Esophagus squamous epithelium (tissue), 4 donors: ENCODE measurements at regions not wholly inside any gene's neighbourhood (a gene's known extent, or its start where the extent isn't known, plus 50 kb on each side); places are given as distances from the start of the nearest gene placed in this dataset.

ENCODE experiments used
- POLR2A ChIP-seq, 4 donors: fragments of 450-650 bp; IDR thresholded peaks; one replicate each; pipeline ENCODE4 v1.6.1; 2017; ENCODE audit warnings: antibody characterized with exemption in 4 of 4, mild to moderate bottlenecking in 4 of 4, moderate library complexity in 3 of 4
- TF ChIP-seq, protein P1 (sequence below), 6 experiments: fragments of 450-650 bp in 4 of 6; fragments of 200-600 bp in 2 of 6; sonication (generic) in 2 of 6; IDR thresholded peaks; one replicate each; pipeline ENCODE4 v1.5.1; 2016 to 2019; ENCODE audit warnings: antibody characterized with exemption in 6 of 6, mild to moderate bottlenecking in 4 of 6, moderate library complexity in 4 of 6

DNA sequence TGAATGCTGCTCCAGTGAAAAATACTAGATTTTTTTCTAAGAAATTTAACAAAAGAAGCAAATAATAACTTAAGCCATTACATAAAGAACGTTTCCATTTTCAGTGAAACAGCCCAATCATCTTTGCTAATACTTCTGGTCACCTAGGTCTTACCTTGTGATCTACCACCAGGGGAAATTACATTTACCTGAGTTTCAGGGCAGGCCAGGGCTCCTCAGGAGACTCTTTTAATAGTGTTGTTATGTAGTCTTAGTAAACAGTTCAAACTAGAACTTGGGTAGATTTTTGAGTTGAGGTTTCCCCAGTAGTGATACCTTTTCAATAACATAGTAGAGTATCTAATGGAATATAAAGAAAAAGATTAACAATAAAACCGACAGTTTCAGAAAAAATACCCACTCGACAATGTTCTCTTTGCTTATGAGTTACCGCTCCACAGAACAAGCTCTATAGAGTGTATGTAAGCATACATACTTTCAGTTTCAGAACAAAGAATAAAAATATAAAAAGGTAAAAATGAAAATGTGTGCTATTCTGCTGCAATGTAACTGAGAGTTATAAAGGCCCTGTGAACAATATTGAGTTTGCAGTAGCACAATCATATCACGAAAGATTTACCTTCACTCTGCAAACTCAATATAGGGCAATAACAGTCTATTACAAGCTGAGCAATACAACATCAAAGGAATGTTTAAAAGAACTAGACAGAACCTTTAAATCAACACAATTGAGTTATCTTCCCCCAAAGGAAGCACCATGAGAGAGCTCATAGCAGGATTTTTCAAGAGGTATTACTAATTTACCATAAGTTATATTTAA is 165.8 kb downstream of the ATOH1 start:
- TF ChIP-seq, protein P1, sequence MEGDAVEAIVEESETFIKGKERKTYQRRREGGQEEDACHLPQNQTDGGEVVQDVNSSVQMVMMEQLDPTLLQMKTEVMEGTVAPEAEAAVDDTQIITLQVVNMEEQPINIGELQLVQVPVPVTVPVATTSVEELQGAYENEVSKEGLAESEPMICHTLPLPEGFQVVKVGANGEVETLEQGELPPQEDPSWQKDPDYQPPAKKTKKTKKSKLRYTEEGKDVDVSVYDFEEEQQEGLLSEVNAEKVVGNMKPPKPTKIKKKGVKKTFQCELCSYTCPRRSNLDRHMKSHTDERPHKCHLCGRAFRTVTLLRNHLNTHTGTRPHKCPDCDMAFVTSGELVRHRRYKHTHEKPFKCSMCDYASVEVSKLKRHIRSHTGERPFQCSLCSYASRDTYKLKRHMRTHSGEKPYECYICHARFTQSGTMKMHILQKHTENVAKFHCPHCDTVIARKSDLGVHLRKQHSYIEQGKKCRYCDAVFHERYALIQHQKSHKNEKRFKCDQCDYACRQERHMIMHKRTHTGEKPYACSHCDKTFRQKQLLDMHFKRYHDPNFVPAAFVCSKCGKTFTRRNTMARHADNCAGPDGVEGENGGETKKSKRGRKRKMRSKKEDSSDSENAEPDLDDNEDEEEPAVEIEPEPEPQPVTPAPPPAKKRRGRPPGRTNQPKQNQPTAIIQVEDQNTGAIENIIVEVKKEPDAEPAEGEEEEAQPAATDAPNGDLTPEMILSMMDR (IDR thresholded peaks at IDR 0.05) = no peak
- TF ChIP-seq POLR2A (IDR thresholded peaks at IDR 0.05) = no peak
